Medulla oblongata (tissue), 1 donor: ENCODE measurements at regions not wholly inside any gene's neighbourhood (a gene's known extent, or its start where the extent isn't known, plus 50 kb on each side); places are given as distances from the start of the nearest gene placed in this dataset.

Experiments
- DNase-seq: peaks from one replicate; pipeline ENCODE4 v3.0.0-alpha.2; 2015; ENCODE audit errors: extremely low spot score

- DNase-seq: no peak
Measured at GRCh38 chr11:70675697-70676374, 277.5 kb downstream of the CTTN start.

- no peak for DNase-seq
Measured at GRCh38 chr11:70677232-70677916, 279.0 kb downstream of the CTTN start.

GRCh38 chr11:70678931-70679900 is 280.9 kb downstream of the CTTN start:
- DNase-seq: no peak

- no peak for DNase-seq
Measured at GRCh38 chr11:70680781-70681281, 282.5 kb downstream of the CTTN start.

GRCh38 chr11:70682056-70682455 is 283.7 kb downstream of the CTTN start:
- no peak for DNase-seq

GRCh38 chr11:70682760-70683159 is 284.4 kb downstream of the CTTN start:
- DNase-seq: no peak

GRCh38 chr11:70687716-70688115 is 289.4 kb downstream of the CTTN start:
- DNase-seq: no peak

- DNase-seq: no peak
Measured at GRCh38 chr11:70688142-70688541, 289.8 kb downstream of the CTTN start.

- DNase-seq: no peak
Measured at GRCh38 chr11:70689764-70690163, 291.4 kb downstream of the CTTN start.

GRCh38 chr11:70692131-70692530 is 293.8 kb downstream of the CTTN start:
- no peak for DNase-seq

GRCh38 chr11:70694371-70694770 is 296.0 kb downstream of the CTTN start:
- DNase-seq: peak; percentile 60

- DNase-seq: no peak
Measured at GRCh38 chr11:70695086-70695960, 297.0 kb downstream of the CTTN start.

GRCh38 chr11:70696076-70696475 is 297.7 kb downstream of the CTTN start:
- DNase-seq: no peak

GRCh38 chr11:70696564-70696963 is 298.2 kb downstream of the CTTN start:
- DNase-seq: no peak

GRCh38 chr11:70697701-70698100 is 299.4 kb downstream of the CTTN start:
- DNase-seq: no peak

- no peak for DNase-seq
Measured at GRCh38 chr11:70698871-70699270, 300.5 kb downstream of the CTTN start.

- no peak for DNase-seq
Measured at GRCh38 chr11:70699294-70700221, 301.2 kb downstream of the CTTN start.

- no peak for DNase-seq
Measured at GRCh38 chr11:70700453-70700852, 302.1 kb downstream of the CTTN start.

GRCh38 chr11:70700871-70701270 is 302.5 kb downstream of the CTTN start:
- DNase-seq: no peak

- DNase-seq: no peak
Measured at GRCh38 chr11:70702040-70702648, 303.8 kb downstream of the CTTN start.
